ENCODE measurements at regions not wholly inside any gene's neighbourhood (a gene's known extent, or its start where the extent isn't known, plus 50 kb on each side); places are given as distances from the start of the nearest gene placed in this dataset.

- TF ChIP-seq POLR2A (IDR thresholded peaks at IDR 0.05) (no peak), CTCF (IDR thresholded peaks at IDR 0.05) (no peak), POLR2AphosphoS5 (IDR thresholded peaks at IDR 0.05) (no peak)
Observed at GRCh38 chr13:106340249-106340648, 195.2 kb downstream of the EFNB2 start.

All from breast epithelium (tissue), 3 donors.